ENCODE measurements at regions not wholly inside any gene's neighbourhood (a gene's known extent, or its start where the extent isn't known, plus 50 kb on each side); places are given as distances from the start of the nearest gene placed in this dataset.
"Not testable (repeated sequence)": the region's sequence is repeated elsewhere in the genome, so short reads cannot be mapped to it uniquely, and the experiment has no call there.

DNA sequence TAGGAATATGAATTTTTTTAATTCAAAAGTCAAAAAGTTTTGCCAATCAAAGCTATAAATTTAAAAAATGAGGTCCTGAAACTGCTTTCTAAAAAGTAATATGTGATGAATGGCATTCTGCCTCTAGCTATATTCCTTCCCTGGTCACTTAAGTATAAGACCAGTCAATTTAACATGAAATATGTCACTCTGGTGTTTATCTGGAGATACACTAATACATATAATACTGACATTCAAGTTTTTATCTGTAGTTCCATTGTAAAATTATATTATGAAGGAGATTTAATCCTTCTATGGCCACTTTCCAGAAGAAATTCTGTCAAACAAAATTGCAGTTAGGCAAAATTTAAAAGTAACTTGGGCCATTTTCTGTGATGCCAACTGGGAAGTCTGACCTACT, 236.8 kb downstream of the CNTN3 start:
- Histone ChIP-seq H3K27me3 (no peaks in the 10 kb centered on the region), H3K9me3 (no peaks in the 10 kb centered on the region), H3K36me3 (no peaks in the 10 kb centered on the region), H3K27ac (no peak overlapping the region), H3K4me3 (no peak overlapping the region), H3K4me1 (no peaks in the 10 kb centered on the region)
- no peak for TF ChIP-seq CTCF (IDR thresholded peaks at IDR 0.05)
- DNase-seq (ENCODE audit: low spot score) = no peak

- H3K36me3 ChIP-seq; H3K9me3 ChIP-seq; H3K27ac ChIP-seq; DNase-seq (ENCODE audit: low spot score); H3K27me3 ChIP-seq; H3K4me3 ChIP-seq; H3K4me1 ChIP-seq: not testable (repeated sequence)
- TF ChIP-seq CTCF (IDR thresholded peaks at IDR 0.05) = peak in 1 of 2 donors; percentile 49
These were observed 238.1 kb downstream of the CNTN3 start for GRCh38 chr3:74376323-74376722.

- DNase-seq (ENCODE audit: low spot score) = no peak
- Histone ChIP-seq H3K4me3 (no peak overlapping the region), H3K36me3 (no peaks in the 10 kb centered on the region), H3K9me3 (no peaks in the 10 kb centered on the region), H3K4me1 (no peaks in the 10 kb centered on the region), H3K27me3 (no peaks in the 10 kb centered on the region), H3K27ac (no peak overlapping the region)
- no peak for TF ChIP-seq CTCF (IDR thresholded peaks at IDR 0.05)
These were observed 238.8 kb downstream of the CNTN3 start for GRCh38 chr3:74375653-74376052.

GRCh38 chr3:74372743-74373142, 241.7 kb downstream of the CNTN3 start:
- no peaks in the 10 kb centered on the region for H3K4me1 ChIP-seq
- no peaks in the 10 kb centered on the region for H3K9me3 ChIP-seq
- H3K27me3 ChIP-seq = no peaks in the 10 kb centered on the region
- no peak for DNase-seq (ENCODE audit: low spot score)
- no peak overlapping the region for H3K4me3 ChIP-seq
- no peak overlapping the region for H3K27ac ChIP-seq
- TF ChIP-seq CTCF (IDR thresholded peaks at IDR 0.05) = no peak
- no peaks in the 10 kb centered on the region for H3K36me3 ChIP-seq

- no peaks in the 10 kb centered on the region for H3K27me3 ChIP-seq
- no peaks in the 10 kb centered on the region for H3K9me3 ChIP-seq
- H3K36me3 ChIP-seq = no peaks in the 10 kb centered on the region
- H3K4me1 ChIP-seq = no peaks in the 10 kb centered on the region
- no peak for TF ChIP-seq CTCF (IDR thresholded peaks at IDR 0.05)
- no peak overlapping the region for H3K4me3 ChIP-seq
- DNase-seq (ENCODE audit: low spot score) = no peak
- no peak overlapping the region for H3K27ac ChIP-seq
These were observed 244.1 kb downstream of the CNTN3 start for GRCh38 chr3:74370342-74370741.

DNA sequence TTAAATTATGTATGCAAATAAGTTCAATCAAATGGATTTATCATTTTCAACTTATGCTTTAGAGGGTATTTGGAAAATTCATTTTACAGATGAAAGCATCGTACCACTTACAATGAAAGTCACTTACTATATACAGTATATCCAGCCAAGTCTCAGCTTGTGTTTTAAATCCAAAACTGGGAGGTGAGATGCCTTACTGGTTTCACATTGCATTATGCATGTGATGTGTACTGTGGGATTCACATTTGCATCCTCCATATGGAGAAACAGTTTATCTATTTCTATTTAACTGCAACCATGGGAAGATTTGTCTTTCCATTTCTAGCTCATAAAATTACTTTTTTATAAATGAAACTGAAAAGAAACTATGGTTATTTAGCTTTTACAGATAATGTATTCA, 248.1 kb downstream of the CNTN3 start:
- Histone ChIP-seq H3K4me1 (no peaks in the 10 kb centered on the region), H3K36me3 (no peaks in the 10 kb centered on the region), H3K27ac (no peak overlapping the region), H3K4me3 (no peak overlapping the region), H3K27me3 (no peaks in the 10 kb centered on the region), H3K9me3 (no peaks in the 10 kb centered on the region)
- DNase-seq (ENCODE audit: low spot score) = no peak
- no peak for TF ChIP-seq CTCF (IDR thresholded peaks at IDR 0.05)
